Stimulated activated CD8-positive, alpha-beta memory T cell treated with anti-CD3 and anti-CD28 coated beads, Interleukin-2, amount 100 ng/mL, for 1 hour (primary cell): ENCODE measurements at regions not wholly inside any gene's neighbourhood (a gene's known extent, or its start where the extent isn't known, plus 50 kb on each side); places are given as distances from the start of the nearest gene placed in this dataset.

Experiments
- DNase-seq, 2 donors: peaks; one replicate each; pipeline ENCODE4 v3.0.0-alpha.2; 2020; ENCODE audit warnings: low read depth in 2 of 2

DNA sequence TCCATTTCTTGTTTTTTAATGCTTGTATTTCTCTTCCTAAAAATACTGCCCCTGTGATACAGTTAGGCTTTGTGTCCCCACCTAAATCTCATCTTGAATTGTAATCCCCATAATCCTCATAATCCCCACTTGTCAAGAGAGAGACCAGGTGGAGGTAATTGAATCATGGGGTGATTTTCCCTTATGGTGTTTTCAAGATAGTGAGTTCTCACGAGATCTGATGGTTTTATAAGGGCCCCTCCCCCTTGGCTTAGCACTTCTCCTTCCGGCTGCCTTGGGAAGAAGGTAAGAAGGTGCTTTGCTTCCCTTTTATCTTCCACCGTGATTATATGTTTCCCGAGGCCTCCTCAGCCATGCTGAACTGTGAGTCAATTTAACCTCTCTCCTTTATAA lies 227.4 kb downstream of the MAN2A1 start:
- DNase-seq, result no peak

DNA sequence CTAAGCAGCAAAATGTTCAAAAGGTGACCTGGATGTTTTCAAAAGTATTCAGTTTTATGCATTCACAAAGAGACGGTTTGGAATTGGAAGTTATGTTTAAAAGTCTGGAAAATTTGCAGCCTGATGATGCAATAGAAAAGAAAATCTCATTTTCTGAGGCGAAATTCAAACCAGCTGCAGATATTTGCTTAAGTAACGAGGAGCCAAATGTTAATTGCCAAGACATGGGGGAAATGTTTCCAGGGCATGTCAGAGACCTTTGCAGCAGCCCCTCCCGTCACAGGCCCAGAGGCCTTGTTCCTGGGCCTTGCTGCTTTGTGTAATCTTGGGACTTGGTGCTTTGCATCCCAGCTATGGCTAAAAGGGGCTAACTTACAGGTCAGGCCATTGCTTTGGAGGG lies 228.2 kb downstream of the MAN2A1 start:
- DNase-seq, result no peak

- DNase-seq, result no peak
Measured at GRCh38 chr5:109920736-109921135, 231.0 kb downstream of the MAN2A1 start.

- peak; percentile 5 to 9 for DNase-seq
Measured at GRCh38 chr5:109921735-109922380, 232.1 kb downstream of the MAN2A1 start.

DNA sequence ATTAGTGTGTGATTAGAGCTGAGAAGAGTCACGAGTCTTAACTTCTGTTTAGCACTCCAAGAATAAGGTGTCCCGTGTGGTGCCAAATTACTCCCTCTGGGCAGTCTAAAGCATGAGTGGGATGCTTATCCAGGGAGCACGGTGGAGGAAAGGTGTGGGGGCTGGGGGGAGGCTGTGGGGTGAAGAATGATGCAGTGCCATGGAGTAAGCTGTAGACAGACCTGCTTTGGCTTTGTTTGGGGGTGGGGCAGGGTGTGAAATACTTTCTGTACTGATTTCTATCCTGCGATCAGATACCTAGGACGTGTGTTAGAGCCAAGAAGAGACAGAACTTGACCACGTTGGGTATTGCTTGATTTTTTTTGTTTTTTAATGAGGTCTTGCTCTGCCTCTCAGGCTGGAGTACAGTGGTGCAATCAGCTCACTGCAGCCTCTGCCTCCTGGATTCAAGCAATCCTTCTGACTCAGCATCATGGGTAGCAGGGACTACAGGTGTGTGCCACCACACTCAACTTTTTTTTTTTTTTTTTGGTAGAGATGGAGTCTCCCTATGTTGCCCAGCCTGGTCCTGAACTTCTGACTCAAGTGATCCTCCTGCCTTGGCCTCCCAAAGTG lies 232.8 kb downstream of the MAN2A1 start:
- DNase-seq, result no peak

- no peak for DNase-seq
Measured at GRCh38 chr5:109923205-109923604, 233.5 kb downstream of the MAN2A1 start.

GRCh38 chr5:109924237-109925107 lies 234.7 kb downstream of the MAN2A1 start:
- no peak for DNase-seq

- DNase-seq, result no peak
Measured at GRCh38 chr5:109927639-109928038, 237.9 kb downstream of the MAN2A1 start.

GRCh38 chr5:109928046-109928445 lies 238.3 kb downstream of the MAN2A1 start:
- DNase-seq, result no peak

DNA sequence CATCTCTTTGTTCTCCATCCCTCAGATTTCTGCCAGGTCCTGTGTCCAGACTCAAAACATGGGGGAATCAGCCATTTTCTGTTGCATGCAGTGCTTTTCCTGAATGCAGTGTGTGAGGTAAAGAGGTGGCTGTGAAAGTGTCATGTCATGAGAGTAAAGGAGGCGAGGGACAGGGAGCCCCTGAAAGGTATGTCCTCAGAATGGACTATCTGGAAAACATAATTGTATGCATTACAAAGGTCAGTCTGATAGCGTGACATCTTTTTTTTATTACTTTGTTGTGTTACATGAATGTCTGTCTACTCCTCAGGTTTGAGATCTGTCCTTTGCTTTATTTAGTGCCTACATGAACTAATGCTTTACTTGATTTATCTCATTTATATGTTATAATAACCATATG lies 239.1 kb downstream of the MAN2A1 start:
- DNase-seq, result no peak

- DNase-seq, result no peak
Measured at GRCh38 chr5:109929376-109929775, 239.6 kb downstream of the MAN2A1 start.

DNA sequence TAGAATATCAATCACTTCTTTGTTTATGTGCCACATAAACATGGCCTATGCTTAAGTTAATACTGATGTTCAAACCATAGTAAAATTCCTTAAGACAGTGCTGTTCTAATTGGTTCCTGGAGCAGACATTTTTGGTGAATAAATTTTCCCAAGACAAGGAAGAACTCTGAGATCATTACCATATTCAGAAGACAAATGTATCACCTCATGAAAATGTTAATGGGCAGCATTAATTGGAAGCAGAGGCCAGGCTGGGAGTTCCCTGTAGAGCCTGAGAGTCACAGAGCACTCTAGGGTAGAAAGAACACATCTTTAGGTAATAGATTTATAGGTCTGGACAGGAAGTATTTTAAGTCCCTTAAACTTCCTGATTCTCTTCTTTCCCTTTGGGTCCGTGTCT lies 240.2 kb downstream of the MAN2A1 start:
- DNase-seq, result no peak

DNA sequence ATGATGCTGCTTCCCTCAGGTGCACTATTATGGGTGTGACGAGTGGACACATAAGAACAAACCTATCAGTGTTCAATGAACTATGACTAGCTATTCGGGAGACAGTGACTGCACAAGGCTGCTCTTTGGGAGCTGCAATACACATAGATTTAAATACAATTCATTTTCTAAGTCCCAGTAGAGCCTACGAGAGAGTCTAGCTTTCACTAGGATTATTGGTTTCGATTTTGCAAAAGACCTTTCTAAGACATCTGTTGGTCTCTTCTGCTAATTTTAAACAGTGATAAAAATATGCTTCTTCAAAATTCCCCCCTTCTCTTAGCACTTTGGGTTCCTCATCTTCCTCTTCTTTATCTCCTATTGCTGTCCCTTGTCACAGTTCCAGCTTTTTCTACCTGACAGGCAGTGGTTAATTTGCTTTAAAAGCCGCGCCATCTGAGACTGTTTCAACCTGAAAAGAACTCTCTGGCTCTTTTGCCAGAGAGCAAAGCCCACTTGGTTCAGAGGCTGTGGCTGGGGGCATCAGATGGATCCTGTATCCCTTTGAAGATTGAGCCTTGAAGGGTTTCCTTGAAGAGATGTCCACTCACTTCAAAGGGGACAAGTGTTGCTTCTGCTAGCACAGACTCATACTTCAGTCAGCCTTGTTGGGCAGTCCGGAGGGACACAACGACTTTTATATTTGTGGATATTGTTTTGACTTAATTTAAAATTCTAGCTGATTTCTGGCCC lies 241.5 kb downstream of the MAN2A1 start:
- no peak for DNase-seq

DNA sequence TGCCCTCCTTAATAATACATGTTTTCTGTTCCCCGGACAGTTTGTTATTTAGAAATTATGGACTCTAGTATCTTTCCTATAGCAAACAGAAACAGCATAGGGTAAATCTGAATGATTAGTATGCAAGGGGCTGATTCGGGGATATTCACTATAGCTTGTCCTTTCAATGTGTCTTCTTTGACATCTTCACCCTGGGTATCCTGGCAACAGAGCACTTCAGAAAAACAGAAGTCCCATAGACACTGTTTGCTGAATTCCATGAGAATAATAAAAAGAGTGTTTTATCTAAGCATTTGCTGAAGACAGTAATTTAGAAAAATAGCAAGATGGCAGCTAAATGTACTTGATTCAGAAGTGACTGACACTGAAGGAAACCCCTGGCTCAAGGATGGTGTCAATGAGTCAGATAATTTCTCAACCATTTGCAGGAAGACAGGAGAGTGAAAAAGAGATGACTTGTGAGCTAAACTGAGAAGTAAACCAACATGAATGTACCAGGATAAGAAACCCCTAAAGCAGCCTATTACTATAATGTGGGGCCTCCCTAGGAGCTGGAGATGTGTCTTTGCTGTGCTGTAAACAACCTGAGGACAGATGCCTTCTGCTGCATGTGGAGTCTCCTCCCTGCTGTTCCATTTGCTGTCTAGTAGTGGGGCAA lies 246.2 kb downstream of the MAN2A1 start:
- DNase-seq, result no peak

GRCh38 chr5:109936996-109937395 lies 247.3 kb downstream of the MAN2A1 start:
- DNase-seq, result no peak

DNA sequence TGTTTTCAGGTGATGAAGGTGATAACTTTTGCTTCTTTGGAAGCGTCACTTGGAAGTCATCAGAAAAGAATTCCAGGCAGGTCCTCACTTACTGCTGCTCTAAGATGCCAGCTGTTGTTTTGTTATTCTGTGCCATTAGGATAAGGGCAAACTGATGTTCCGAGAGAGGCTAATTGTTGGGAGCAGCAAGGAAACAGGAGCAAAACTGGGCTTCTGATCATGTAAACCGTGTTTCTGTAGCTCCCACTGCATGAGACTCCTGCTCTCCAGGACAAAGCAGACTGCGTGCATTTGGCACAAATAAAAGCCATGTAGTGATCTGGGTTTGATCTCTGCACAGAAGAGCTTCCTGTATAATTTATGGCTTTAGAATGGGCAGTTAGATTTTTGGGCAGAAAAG lies 248.2 kb downstream of the MAN2A1 start:
- no peak for DNase-seq

DNA sequence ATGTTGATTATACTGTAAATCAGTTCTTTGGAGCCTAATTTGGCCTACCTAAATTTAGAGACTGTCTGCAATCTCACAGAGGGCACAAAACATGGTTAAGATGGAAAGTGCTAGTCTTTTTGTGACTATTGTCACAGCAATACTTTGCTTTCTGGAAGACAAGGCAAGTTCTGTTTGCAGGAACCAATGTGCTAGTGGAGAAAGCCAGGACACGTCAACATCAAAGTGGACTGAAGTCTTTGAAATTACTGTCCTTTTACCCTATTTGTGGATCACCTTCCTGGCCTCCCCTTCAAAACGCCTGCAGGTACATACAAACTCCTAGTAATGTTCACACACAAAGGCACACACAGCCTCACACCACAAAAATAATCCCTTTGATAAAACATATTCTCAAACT lies 248.7 kb downstream of the MAN2A1 start:
- no peak for DNase-seq

DNA sequence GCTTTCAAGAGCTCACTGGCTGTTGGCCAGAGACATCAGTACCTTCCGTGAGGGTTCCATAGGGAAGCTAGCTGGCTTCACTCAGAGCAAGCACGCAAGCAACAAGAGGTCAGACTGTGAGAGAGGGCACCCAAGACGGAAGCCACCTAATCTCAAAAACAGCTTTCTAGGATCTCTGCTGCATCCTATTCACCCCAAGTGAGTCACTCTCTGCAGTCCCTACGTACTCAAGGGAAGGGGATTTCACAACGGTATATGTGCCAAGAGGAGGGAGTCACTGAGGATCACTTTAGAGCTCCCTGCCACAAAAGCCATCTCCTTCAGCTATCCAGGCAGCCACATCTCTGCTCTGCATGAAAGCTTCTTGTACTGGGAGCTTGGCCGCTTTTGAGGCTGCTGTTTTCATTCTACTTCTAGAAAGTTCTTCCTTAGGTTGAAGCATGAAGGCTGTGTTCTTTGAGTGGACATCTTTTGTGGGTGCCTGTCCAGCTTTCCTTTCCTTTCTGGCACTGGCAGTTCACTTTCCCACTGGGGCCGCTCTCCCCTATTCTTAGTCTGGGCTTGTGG lies 249.5 kb downstream of the MAN2A1 start:
- no peak for DNase-seq

DNA sequence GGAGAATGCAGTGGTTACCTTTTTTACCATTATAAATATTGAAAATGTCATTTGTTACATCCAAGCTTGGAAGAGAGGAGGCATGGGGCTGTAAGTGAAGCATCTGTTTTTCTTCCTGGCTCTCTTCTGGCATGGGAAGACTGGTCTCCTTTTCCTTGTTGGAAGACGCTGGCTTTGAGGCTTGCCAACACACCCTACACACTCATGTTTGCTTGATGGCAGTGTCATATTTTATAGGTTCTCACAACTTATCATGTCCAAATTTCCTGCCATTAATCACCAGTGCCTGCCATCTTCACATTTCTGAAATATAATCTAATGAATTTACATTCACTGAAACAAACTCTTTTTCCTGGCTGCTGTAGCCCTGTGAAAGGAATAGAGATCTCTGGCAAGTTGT lies 252.9 kb downstream of the MAN2A1 start:
- no peak for DNase-seq

DNA sequence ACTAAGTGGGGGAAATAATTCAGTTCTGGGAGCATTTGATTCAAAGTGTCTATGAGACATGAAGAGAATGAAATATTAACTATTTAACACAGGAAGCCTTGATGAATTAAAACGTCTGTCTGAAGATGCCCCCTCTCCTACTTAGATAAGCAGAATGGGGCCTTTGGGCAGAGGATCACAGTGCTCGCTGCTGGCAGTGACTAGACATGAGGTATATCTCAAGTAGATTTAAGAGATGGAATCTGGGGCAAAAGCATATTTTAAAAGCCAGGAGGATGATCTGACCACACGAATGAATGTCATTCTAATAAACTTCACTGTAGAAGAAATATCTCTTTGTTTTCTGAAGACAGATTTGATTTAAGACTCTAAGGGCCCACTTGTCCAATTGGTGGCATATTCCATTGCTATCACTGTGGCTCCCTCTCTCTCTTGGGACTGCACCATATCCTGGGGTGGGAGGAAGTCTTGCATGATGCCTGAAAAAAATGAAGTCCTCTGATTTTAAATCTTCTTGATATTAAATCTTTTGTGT lies 254.0 kb downstream of the MAN2A1 start:
- DNase-seq, result no peak

DNA sequence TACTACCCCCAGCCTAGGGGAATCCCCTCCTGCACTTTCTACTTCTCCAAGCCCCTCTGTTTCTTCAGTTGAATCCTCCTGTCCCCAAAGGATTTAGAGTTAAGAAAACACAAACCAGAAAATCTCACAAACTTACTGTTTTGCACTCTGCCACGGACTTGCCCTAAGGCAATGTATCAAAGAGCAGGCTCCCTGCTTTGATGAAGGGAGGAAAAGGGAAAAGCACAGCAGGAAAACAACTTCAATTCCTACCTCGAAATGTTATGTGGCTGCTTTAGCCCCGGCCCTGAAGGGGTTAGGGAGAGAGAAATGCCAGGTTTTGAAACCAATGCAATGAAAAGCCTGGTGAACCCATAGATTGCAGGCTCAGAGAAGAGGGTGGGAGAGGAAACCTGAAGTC lies 254.7 kb downstream of the MAN2A1 start:
- DNase-seq, result no peak
